Ishikawa (cell line): ENCODE measurements at regions not wholly inside any gene's neighbourhood (a gene's known extent, or its start where the extent isn't known, plus 50 kb on each side); places are given as distances from the start of the nearest gene placed in this dataset.

Source experiments
- CEBPB ChIP-seq: IDR thresholded peaks from 2 replicates; pipeline ENCODE4 v1.6.1; 2012
- CREB1 ChIP-seq: IDR thresholded peaks from 2 replicates; pipeline ENCODE4 v1.6.1; 2012; ENCODE audit warnings: low read depth
- EGR1 ChIP-seq: IDR thresholded peaks from 2 replicates; pipeline ENCODE4 v1.6.1; 2012
- EP300 ChIP-seq: IDR thresholded peaks from 2 replicates; pipeline ENCODE4 v1.6.1; 2012; ENCODE audit warnings: borderline replicate concordance
- FOXM1 ChIP-seq: IDR thresholded peaks from 2 replicates; pipeline ENCODE4 v1.6.1; 2012; ENCODE audit warnings: low read depth, borderline replicate concordance
- MAX ChIP-seq: IDR thresholded peaks from 2 replicates; pipeline ENCODE4 v1.6.1; 2012
- REST ChIP-seq: IDR thresholded peaks from 2 replicates; pipeline ENCODE4 v1.6.1; 2012; ENCODE audit warnings: low read depth, mild to moderate bottlenecking
- TAF1 ChIP-seq: IDR thresholded peaks from 2 replicates; pipeline ENCODE4 v1.6.1; 2012; ENCODE audit warnings: low read depth, mild to moderate bottlenecking
- USF1 ChIP-seq: IDR thresholded peaks from 2 replicates; pipeline ENCODE4 v1.6.1; 2012
- YY1 ChIP-seq: IDR thresholded peaks from 2 replicates; pipeline ENCODE4 v1.6.1; 2012; ENCODE audit warnings: low read depth
- ZBTB7A ChIP-seq: IDR thresholded peaks from 2 replicates; pipeline ENCODE4 v1.6.1; 2012; ENCODE audit warnings: low read depth

GRCh38 chr6:77371748-77372147, 91.5 kb downstream of the HTR1B start:
- TF ChIP-seq CEBPB (no peak), EGR1 (no peak), EP300 (no peak), USF1 (no peak), TAF1 (no peak), CREB1 (no peak), YY1 (no peak), MAX (no peak), ZBTB7A (no peak), REST (no peak), FOXM1 (no peak)
